NCI-H748 (cell line): ENCODE measurements at regions not wholly inside any gene's neighbourhood (a gene's known extent, or its start where the extent isn't known, plus 50 kb on each side); places are given as distances from the start of the nearest gene placed in this dataset.
A peak's percentile ranks its signal among the peaks of the same experiment; 100 is the strongest.
"Not testable (repeated sequence)": the region's sequence is repeated elsewhere in the genome, so short reads cannot be mapped to it uniquely, and the experiment has no call there.

Experiments used
- DNase-seq: peaks from one replicate; lab custom pipeline; 2025; ENCODE audit not compliant: unreplicated experiment; lab: John Stamatoyannopoulos, UW

GRCh38 chr22:26804315-26804714, 146.9 kb downstream of the MIAT start:
- no peak for DNase-seq

DNA sequence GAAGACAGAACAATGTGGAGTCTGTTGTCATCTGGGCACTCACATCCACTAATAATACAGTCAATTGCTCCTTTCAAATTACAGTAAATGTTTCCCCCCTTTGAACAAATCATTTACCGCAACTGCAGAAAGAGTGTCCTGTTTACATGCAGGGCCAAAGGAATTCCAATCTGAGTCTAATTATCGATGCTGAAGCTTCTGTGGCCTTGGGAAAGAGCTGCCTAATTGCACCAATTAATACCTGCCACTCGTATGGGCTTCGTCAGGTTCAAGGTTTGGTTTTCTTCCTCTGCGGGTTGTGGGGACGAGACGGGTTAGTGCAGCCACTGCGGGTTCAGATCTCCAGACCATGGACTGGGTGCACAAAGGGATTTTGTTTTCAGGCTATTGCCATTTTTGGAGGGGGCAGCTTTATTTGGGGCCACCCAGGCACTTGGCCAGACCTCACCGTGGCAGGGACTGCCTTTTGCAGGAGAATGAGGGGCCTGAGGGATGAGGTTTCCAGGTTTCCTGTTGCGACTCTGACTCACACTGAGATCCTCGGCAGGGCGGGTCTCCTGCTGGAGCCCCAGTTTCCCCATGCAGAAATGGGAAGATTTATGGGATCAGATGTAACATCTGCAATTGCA, 147.6 kb downstream of the MIAT start:
- DNase-seq = no peak

DNA sequence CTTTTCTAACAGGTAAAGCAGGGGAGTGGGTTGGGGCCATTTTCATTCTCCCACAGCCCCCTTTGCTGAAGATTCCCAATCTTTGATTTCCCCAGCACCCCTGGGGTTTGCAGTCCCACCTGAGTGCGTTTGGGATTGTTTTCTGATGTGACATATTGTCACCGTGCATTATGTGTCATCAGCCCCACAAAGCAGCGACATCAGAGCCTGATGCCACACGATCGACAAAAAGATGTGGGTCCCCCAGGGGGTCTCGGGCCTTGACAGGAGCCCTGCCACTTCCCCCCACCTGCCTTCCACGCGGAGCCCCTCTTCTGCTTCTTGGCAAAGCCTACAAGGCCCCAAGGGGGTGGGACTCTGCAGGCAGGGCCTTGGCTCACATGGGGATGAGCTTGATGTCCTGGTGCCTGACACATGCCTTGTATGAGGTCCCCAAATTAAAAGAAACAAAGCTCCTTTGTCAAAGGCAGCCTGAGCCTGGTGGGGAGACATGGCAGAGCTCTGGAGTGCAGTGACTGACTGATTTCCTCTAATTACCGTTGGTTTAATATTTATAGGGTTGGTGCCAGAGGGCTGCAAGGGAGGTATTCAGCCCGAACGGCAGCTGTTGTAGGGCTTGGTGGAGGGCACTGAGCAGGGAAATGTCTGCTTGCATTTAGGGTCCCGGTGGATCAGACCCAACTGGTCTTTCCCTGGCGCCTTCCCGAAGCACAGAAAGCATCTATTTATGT, 149.2 kb downstream of the MIAT start:
- DNase-seq = peak; percentile 1

GRCh38 chr22:26811647-26811992, 154.2 kb downstream of the MIAT start:
- DNase-seq = no peak

- DNase-seq = no peak
These were observed 155.3 kb downstream of the MIAT start for GRCh38 chr22:26812731-26813130.

- no peak for DNase-seq
These were observed 159.3 kb downstream of the MIAT start for GRCh38 chr22:26816726-26817125.

- no peak for DNase-seq
These were observed 160.5 kb downstream of the MIAT start for GRCh38 chr22:26817926-26818325.

DNA sequence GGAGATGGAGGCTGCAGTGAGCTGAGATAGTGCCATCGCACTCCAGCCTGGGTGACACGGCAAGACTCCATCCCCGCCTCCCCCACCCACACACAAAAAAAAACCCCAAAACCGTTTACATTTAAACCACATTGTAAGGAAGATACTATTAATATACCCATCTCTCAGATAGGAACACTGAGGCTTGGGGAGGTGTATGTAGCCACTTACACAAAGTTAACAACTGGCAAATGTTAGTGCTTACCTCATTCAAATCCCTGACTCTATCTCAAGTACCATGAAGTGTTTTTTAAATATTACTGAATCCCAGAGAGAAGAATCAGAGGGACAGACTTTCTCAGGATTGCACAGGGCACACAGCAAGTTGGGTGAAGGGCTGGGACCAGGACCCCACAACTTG, 164.5 kb downstream of the MIAT start:
- no peak for DNase-seq

- peak; percentile 7 for DNase-seq
These were observed 164.9 kb downstream of the MIAT start for GRCh38 chr22:26822313-26822712.

GRCh38 chr22:26823966-26824365, 166.6 kb downstream of the MIAT start:
- no peak for DNase-seq

DNA sequence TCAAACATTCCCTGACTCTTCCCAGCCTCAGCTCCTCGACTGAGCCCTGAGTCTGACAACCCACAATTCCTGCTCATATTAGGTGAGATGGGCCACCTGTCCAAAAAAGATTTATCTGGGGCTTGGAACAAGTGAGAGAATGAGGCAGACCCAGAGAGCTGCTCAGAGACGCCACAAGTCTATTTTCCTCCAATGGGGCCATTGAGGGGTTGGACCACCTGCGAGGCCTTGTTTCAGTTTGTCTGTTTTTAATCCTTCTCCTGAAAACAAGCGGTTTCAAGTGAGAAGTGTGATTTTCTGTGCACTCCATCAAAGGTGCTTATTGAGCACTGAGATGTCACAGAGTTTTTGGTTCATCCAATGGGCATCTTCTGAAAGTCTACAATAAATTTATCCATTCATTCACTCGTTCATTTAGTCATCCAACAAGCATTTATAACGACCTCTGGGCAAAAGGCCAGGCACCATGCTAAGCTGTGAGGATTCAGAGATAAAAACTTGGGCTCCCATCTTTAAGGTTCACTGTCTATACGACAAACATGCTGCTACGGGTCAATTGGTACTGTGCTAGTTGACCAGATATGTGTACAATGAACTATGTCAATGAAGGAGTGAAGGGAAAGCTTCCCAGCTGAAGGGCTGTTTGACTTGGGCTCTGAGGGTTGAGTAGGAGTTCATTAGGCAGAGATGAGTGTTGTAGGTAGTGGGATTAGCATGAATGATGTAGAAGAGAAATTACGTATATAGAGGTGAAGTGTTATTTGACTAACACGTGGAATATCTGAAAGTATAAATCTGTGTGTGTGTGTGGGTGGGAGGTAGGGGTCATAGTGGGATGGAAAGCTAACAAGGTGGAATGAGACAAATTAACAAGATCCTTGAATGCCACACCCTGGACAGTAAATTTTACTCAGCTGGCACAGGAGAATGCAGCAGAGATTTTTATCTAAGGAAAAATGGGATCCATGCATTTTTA, 168.9 kb downstream of the MIAT start:
- DNase-seq = no peak

DNA sequence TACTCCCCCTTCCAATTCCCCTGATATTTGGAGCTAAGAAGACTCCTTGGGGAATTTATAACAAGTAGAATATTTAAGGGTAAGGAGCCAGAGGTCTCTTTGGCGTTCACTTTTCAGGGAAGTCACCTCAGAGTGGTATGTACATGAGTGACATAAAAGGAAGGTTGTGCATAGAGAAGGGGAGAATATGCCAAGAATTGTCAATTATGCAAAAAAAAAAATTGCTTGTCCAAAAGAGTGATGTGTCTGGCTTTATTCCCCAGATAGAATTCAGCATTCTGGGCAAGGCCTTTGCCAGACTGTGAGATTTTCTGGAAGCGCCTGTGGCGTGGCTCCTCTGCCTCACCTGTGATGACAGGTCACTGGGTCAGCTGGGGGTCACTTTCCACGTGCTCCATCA, 170.2 kb downstream of the MIAT start:
- no peak for DNase-seq

DNA sequence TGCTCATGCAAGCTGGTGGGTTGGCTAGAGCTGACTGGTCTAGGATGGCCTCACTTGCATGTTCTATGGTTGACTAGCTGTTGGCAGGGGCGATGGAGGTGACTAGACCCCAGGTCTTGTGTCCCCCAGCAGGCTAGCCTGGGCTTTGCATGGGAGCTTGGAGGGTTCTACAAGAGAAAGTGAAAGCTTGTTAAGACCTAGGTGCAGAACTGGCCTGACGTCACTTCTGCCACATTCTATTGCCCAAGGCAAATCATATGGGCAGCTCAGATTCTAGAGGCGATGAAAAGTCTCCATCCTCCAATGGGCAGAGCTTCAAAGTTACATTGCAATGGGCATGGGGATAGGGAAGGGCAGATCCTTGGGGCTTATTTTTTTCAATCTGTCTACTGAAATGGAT, 170.9 kb downstream of the MIAT start:
- DNase-seq = no peak

DNA sequence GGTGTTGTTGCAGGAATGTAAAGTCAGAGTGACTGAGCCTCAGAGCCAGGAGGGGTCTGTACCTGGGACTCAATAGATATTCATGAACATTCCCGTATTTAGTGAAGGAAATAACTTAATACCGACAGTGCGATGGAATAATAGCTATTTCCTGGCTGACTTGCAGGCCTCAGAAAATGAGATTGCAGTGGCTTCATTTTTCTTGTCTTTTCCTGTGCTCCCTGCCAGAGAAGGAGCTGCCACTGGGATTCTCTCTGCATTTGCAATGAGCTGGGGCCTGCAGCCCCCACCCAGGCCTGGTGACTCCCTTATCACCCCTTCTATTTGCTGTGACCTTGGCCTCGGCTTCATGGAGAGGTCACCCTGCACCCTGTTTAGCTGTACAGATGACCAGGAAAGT, 173.4 kb downstream of the MIAT start:
- DNase-seq = no peak

GRCh38 chr22:26835023-26835422, 177.6 kb downstream of the MIAT start:
- DNase-seq = no peak

- DNase-seq = peak; percentile 53
These were observed 178.6 kb downstream of the MIAT start for GRCh38 chr22:26835929-26836528.

GRCh38 chr22:26837784-26838470, 180.5 kb downstream of the MIAT start:
- DNase-seq = peak; percentile 30

DNA sequence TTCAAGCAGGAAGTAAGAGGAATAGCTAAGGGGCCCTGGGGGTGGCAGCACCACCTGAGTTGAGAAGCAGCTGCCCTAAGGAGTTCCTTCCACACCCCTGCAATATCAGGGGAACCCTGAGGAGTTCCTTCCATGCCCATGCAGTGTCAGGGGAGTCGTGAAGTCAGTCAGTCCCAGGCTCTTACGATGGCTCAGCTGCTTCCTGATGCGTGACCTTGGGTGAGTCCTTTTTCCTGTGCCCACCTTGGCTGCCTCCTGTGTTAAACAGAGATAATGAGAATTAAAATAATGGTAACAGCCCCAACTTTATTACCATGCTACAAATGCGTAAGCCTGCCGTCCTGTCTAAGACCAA, 181.1 kb downstream of the MIAT start:
- DNase-seq = no peak

DNA sequence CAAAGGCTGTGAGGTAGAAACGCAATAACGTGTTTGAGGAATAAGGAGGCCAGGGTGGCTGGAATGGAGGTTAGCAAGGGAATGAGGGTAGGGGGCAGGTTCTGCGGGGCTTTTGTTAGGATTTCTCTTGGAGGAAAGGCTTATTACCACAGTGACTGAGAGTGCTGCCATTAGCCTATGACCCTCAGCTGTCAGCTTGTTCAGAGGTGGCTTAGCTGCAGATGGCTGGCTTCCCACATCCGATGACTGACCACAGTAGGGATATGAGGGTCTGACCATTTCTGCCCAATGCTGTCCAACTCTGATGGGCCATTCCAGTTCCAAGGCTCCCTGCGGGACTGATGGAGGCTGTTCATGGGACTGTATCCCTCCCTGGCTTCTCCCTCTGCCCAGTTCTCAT, 181.8 kb downstream of the MIAT start:
- no peak for DNase-seq

DNA sequence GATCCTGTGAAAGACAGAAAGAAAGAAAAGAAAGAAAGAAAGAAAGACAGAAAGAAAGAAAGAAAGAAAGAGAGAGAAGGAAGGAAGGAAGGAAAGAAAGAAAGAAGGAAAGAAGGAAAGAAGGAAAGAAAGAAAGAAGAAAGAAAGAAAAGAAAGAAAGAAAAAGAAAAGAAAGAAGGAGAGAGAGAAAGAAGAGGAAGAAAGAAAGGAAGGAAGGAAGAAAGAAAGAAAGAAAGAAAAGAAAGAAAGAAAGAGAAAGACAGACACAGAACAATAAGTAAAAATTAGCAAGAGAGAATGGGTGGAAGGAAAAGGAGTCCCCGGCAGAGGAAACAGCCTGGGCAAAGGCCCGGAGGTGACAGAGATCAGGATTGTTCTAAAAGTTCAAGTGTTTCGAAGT, 183.4 kb downstream of the MIAT start:
- not testable (repeated sequence) for DNase-seq

GRCh38 chr22:26842103-26842502, 184.7 kb downstream of the MIAT start:
- DNase-seq = no peak
